Progenitor cell of endocrine pancreas (in vitro differentiated cells): ENCODE measurements at regions not wholly inside any gene's neighbourhood (a gene's known extent, or its start where the extent isn't known, plus 50 kb on each side); places are given as distances from the start of the nearest gene placed in this dataset.

Experiments
- DNase-seq: peaks from one replicate; pipeline ENCODE4 v3.0.0; 2021; ENCODE audit warnings: low spot score; ENCODE audit not compliant: unreplicated experiment
- H3K27ac Mint-ChIP-seq: 2 replicates; pipeline ENCODE4 v1.8.0; 2021; ENCODE audit warnings: mild to moderate bottlenecking, moderate library complexity, mixed read lengths
- H3K27me3 Mint-ChIP-seq: 2 replicates; pipeline ENCODE4 v1.8.0; 2021; ENCODE audit warnings: mixed read lengths
- H3K36me3 Mint-ChIP-seq: 2 replicates; pipeline ENCODE4 v1.8.0; 2022; ENCODE audit warnings: mixed read lengths; ENCODE audit not compliant: insufficient read depth
- H3K4me1 Mint-ChIP-seq: 2 replicates; pipeline ENCODE4 v1.8.0; 2021; ENCODE audit warnings: low read depth, mixed read lengths
- H3K4me3 Mint-ChIP-seq: 2 replicates; pipeline ENCODE4 v1.8.0; 2021; ENCODE audit warnings: low read depth, mild to moderate bottlenecking, moderate library complexity, mixed read lengths
- H3K9me3 Mint-ChIP-seq: 2 replicates; pipeline ENCODE4 v1.8.0; 2021; ENCODE audit warnings: low read depth, mixed read lengths
- TF ChIP-seq, protein P1 (sequence below): fragments of 200-600 bp; sonication (generic); IDR thresholded peaks from one replicate; pipeline ENCODE4 v1.5.0; 2021; ENCODE audit warnings: antibody characterized with exemption, mild to moderate bottlenecking; ENCODE audit not compliant: unreplicated experiment

DNA sequence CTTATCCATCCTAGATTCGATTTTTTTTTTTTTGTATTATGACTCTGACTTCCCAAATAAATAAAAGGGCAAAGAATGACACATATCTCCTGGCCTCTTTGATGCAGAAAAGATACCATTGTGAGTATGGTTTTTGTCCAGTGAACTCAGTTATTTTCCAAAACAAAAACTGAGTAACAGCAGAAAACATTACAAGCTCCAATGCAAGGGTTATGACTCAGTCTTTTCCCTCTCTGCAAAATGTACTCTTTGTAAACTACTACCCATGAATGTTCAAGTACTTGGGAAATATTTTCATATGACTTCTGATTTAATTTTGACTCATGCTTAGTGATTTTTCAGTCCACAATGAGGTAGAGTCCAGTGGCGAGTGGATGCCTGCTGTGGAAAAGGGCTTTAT is 355.3 kb downstream of the RNF144B start:
- Mint-ChIP-seq H3K9me3 (no peaks in the 10 kb centered on the region), H3K27ac (no peak overlapping the region), H3K4me1 (peaks cover 2% of the 10 kb centered on the region), H3K27me3 (no peaks in the 10 kb centered on the region), H3K4me3 (no peak overlapping the region), H3K36me3 (no peaks in the 10 kb centered on the region)
- DNase-seq, result no peak
- TF ChIP-seq, protein P1, sequence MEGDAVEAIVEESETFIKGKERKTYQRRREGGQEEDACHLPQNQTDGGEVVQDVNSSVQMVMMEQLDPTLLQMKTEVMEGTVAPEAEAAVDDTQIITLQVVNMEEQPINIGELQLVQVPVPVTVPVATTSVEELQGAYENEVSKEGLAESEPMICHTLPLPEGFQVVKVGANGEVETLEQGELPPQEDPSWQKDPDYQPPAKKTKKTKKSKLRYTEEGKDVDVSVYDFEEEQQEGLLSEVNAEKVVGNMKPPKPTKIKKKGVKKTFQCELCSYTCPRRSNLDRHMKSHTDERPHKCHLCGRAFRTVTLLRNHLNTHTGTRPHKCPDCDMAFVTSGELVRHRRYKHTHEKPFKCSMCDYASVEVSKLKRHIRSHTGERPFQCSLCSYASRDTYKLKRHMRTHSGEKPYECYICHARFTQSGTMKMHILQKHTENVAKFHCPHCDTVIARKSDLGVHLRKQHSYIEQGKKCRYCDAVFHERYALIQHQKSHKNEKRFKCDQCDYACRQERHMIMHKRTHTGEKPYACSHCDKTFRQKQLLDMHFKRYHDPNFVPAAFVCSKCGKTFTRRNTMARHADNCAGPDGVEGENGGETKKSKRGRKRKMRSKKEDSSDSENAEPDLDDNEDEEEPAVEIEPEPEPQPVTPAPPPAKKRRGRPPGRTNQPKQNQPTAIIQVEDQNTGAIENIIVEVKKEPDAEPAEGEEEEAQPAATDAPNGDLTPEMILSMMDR, result no peak

DNA sequence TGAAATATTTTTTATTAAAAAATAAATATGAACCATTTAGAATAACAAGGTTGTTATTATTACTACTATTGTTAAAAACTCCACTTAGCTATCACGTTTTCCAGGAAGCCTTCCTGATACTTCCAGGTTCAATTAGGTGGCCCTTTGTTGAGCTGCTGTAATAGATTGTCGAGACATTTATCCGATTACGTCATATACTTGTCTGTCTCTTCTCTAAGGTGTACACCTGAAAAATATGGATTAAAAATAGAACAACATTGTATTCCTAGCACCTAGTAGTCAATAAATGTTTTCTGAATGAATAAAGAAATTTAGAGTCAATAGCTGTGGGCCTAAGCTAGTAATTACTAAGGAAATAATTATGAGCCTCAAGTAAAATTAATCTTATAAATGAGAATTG is 359.6 kb downstream of the RNF144B start:
- Mint-ChIP-seq H3K27ac (no peak overlapping the region), H3K4me1 (peaks cover 18% of the 10 kb centered on the region), H3K27me3 (no peaks in the 10 kb centered on the region), H3K4me3 (no peak overlapping the region), H3K36me3 (no peaks in the 10 kb centered on the region), H3K9me3 (no peaks in the 10 kb centered on the region)
- TF ChIP-seq, protein P1, result no peak
- DNase-seq, result no peak

DNA sequence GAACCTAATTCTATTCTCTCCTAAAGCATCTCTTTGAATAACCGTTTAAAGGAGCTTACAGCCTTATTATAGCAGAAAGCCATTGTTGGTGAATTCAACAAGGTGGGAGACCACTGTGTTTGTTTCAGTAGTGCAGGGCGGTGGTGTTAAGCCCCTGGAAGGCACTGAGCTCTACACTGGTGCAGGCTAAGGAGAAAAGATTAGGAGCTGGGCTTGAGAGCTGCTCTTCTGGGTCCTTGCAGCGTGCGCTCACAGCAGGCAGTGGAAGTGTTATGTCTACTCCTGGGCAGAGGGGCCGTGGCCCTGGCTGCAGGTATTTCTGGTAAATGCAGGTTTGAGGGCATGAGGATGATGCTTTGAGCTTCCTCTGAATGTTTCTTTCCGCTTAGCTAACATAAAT is 361.2 kb downstream of the RNF144B start:
- no peak for DNase-seq
- Mint-ChIP-seq H3K36me3 (no peaks in the 10 kb centered on the region), H3K4me1 (peaks cover 21% of the 10 kb centered on the region), H3K27ac (peak overlapping the region; percentile 31), H3K4me3 (no peak overlapping the region), H3K27me3 (peaks cover 3% of the 10 kb centered on the region), H3K9me3 (no peaks in the 10 kb centered on the region)
- TF ChIP-seq, protein P1, result no peak

DNA sequence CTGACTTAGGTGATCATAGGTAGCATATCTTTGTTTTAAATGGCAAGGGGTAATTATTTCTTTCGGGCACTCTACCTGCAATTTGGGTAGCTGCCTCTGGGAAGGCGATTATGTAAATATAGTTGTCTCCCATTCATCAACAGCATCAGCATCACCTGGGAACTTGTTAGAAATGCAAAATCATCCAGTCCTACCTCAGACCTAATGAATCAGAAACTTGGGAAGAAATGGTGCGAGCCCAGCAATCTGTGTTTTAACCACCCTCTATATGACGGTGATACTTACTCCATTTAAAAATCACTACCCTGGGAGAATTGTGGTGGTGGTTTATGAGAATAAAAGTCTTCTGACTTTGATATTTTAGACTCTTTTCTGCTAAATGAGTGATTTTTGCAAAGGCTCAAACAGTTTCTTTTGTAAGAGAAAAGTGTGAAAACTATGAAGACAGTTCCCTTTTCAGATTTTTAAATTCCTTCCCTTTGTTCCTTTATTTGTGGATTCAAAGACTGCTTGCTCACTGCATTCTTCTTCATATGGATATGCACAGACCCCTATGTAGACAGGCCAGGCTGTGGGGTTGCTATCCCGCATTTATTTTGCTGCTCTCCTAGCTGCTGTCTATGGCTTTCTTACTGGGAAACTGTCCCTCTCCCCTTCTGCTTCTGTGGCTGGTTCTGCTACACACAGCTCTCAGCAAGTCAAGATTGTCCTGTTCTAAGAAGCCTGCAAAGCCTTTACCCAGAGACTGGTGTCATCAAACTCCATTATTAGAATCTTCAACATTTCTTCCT is 365.3 kb downstream of the RNF144B start:
- Mint-ChIP-seq H3K9me3 (peaks cover 3% of the 10 kb centered on the region), H3K27ac (no peak overlapping the region), H3K27me3 (peaks cover 3% of the 10 kb centered on the region), H3K4me3 (no peak overlapping the region), H3K36me3 (no peaks in the 10 kb centered on the region), H3K4me1 (peaks cover 24% of the 10 kb centered on the region)
- DNase-seq, result no peak
- TF ChIP-seq, protein P1, result no peak

DNA sequence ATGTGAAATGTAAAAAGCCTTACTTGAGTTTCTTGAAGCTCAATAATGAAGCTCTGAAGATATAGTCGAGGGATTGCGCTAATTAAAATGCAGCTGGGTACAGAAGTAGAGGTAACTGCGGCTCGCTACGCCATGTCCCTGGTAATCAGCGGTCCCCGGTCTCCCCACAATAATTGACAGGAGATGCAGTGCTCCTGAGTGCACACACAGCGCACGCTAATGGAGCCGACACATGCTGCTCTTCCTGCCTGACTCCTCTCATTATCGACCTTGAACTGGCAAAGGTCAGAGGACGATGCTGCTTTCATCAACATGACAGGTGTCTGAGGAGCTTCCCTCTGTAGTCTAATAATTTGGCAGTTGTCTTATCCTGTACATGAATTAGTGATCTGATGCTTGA is 365.9 kb downstream of the RNF144B start:
- Mint-ChIP-seq H3K9me3 (peaks cover 3% of the 10 kb centered on the region), H3K27me3 (peaks cover 3% of the 10 kb centered on the region), H3K27ac (no peak overlapping the region), H3K4me1 (peaks cover 24% of the 10 kb centered on the region), H3K4me3 (no peak overlapping the region), H3K36me3 (no peaks in the 10 kb centered on the region)
- no peak for DNase-seq
- TF ChIP-seq, protein P1, result no peak
